IMR-90 (cell line): ENCODE measurements at regions not wholly inside any gene's neighbourhood (a gene's known extent, or its start where the extent isn't known, plus 50 kb on each side); places are given as distances from the start of the nearest gene placed in this dataset.

ENCODE experiments used
- BHLHE40 ChIP-seq: fragments of 150-350 bp; IDR thresholded peaks from 2 replicates; pipeline ENCODE4 v1.6.1; 2016; ENCODE audit warnings: mild to moderate bottlenecking, low read depth, low read length
- CEBPB ChIP-seq: IDR thresholded peaks from 2 replicates; pipeline ENCODE4 v1.6.1; 2012; ENCODE audit warnings: low read depth, low read length, improper control_type of control experiment
- CTCF ChIP-seq: conservative IDR thresholded peaks from 2 replicates; pipeline ENCODE4 v1.5.1; 2012; ENCODE audit warnings: mild to moderate bottlenecking, low read depth, low read length, improper control_type of control experiment
- FOS ChIP-seq: fragments of 150-350 bp; IDR thresholded peaks from 2 replicates; pipeline ENCODE4 v1.6.1; 2016; ENCODE audit warnings: low read depth, low read length
- POLR2A ChIP-seq: IDR thresholded peaks from 2 replicates; pipeline ENCODE4 v1.6.1; 2012; ENCODE audit warnings: mild to moderate bottlenecking, low read depth, low read length
- RAD21 ChIP-seq: IDR thresholded peaks from 2 replicates; pipeline ENCODE4 v1.6.1; 2012; ENCODE audit warnings: low read length, improper control_type of control experiment
- RCOR1 ChIP-seq: IDR thresholded peaks from 2 replicates; pipeline ENCODE4 v1.6.1; 2012; ENCODE audit warnings: mild to moderate bottlenecking, low read length, improper control_type of control experiment; ENCODE audit not compliant: insufficient replicate concordance
- SMC3 ChIP-seq: fragments of 150-350 bp; IDR thresholded peaks from 2 replicates; pipeline ENCODE4 v1.6.1; 2016; ENCODE audit warnings: low read depth, mild to moderate bottlenecking, antibody characterized with exemption, low read length, moderate library complexity
- USF2 ChIP-seq: fragments of 150-350 bp; IDR thresholded peaks from 2 replicates; pipeline ENCODE4 v1.6.1; 2017; ENCODE audit warnings: mild to moderate bottlenecking, antibody characterized with exemption, low read length, low read depth

GRCh38 chr2:147352264-147353071 is 492.4 kb upstream of the ACVR2A start:
- TF ChIP-seq USF2 = no peak
- no peak for TF ChIP-seq RAD21
- no peak for TF ChIP-seq POLR2A
- no peak for TF ChIP-seq RCOR1
- no peak for TF ChIP-seq CTCF
- no peak for TF ChIP-seq BHLHE40
- no peak for TF ChIP-seq SMC3
- TF ChIP-seq CEBPB = no peak
- no peak for TF ChIP-seq FOS
